ENCODE measurements at regions not wholly inside any gene's neighbourhood (a gene's known extent, or its start where the extent isn't known, plus 50 kb on each side); places are given as distances from the start of the nearest gene placed in this dataset.

- TF ChIP-seq, protein P1, sequence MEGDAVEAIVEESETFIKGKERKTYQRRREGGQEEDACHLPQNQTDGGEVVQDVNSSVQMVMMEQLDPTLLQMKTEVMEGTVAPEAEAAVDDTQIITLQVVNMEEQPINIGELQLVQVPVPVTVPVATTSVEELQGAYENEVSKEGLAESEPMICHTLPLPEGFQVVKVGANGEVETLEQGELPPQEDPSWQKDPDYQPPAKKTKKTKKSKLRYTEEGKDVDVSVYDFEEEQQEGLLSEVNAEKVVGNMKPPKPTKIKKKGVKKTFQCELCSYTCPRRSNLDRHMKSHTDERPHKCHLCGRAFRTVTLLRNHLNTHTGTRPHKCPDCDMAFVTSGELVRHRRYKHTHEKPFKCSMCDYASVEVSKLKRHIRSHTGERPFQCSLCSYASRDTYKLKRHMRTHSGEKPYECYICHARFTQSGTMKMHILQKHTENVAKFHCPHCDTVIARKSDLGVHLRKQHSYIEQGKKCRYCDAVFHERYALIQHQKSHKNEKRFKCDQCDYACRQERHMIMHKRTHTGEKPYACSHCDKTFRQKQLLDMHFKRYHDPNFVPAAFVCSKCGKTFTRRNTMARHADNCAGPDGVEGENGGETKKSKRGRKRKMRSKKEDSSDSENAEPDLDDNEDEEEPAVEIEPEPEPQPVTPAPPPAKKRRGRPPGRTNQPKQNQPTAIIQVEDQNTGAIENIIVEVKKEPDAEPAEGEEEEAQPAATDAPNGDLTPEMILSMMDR (IDR thresholded peaks at IDR 0.05 in 8 of 11, conservative IDR thresholded peaks at IDR 0.05 in 3 of 11) = no peak
- TF ChIP-seq POLR2A (IDR thresholded peaks at IDR 0.05) (no peak), POLR2AphosphoS5 (IDR thresholded peaks at IDR 0.05) (no peak)
Measured at GRCh38 chr13:34506796-34507195, 435.3 kb upstream of the NBEA start.

Measured in spleen (tissue), 7 donors.